Fibroblast of villous mesenchyme (primary cell): ENCODE measurements at regions not wholly inside any gene's neighbourhood (a gene's known extent, or its start where the extent isn't known, plus 50 kb on each side); places are given as distances from the start of the nearest gene placed in this dataset.

ENCODE experiments used
- DNase-seq: peaks from one replicate; pipeline ENCODE4 v3.0.0-alpha.2; 2010; ENCODE audit warnings: low read depth
- H3K4me3 ChIP-seq: 2 replicates; pipeline ENCODE4 v1.5.1; 2011; ENCODE audit warnings: low read depth, mild to moderate bottlenecking, low read length
- CTCF ChIP-seq: IDR thresholded peaks from 2 replicates; pipeline ENCODE4 v1.5.1; 2012; ENCODE audit warnings: low read depth, mild to moderate bottlenecking, low read length; ENCODE audit not compliant: insufficient read depth

GRCh38 chr1:172775606-172776005 is 116.7 kb downstream of the FASLG start:
- DNase-seq, result peak; percentile 27
- H3K4me3 ChIP-seq, result no peak overlapping the region

GRCh38 chr1:172776071-172776470 is 117.2 kb downstream of the FASLG start:
- no peak for TF ChIP-seq CTCF
- DNase-seq, result peak; percentile 13
- H3K4me3 ChIP-seq, result no peak overlapping the region

More at GRCh38 chr1:172775606-172776005, 116.7 kb downstream of the FASLG start:
- no peak for TF ChIP-seq CTCF

- H3K4me3 ChIP-seq, result no peak overlapping the region
- TF ChIP-seq CTCF, result no peak
These were observed 118.9 kb downstream of the FASLG start for GRCh38 chr1:172777767-172778166.

GRCh38 chr1:172778456-172779455 is 119.9 kb downstream of the FASLG start:
- peak; percentile 25 for DNase-seq
- H3K4me3 ChIP-seq, result no peak overlapping the region

More at GRCh38 chr1:172777767-172778166, 118.9 kb downstream of the FASLG start:
- no peak for DNase-seq

GRCh38 chr1:172779491-172779890 is 120.6 kb downstream of the FASLG start:
- H3K4me3 ChIP-seq, result no peak overlapping the region
- peak; percentile 65 for DNase-seq
- no peak for TF ChIP-seq CTCF

More at GRCh38 chr1:172778456-172779455, 119.9 kb downstream of the FASLG start:
- TF ChIP-seq CTCF, result peak; percentile 35

- H3K4me3 ChIP-seq, result no peak overlapping the region
- no peak for TF ChIP-seq CTCF
- DNase-seq, result peak; percentile 66
These were observed 122.7 kb downstream of the FASLG start for GRCh38 chr1:172781513-172782140.
